ENCODE measurements at regions not wholly inside any gene's neighbourhood (a gene's known extent, or its start where the extent isn't known, plus 50 kb on each side); places are given as distances from the start of the nearest gene placed in this dataset.

DNA sequence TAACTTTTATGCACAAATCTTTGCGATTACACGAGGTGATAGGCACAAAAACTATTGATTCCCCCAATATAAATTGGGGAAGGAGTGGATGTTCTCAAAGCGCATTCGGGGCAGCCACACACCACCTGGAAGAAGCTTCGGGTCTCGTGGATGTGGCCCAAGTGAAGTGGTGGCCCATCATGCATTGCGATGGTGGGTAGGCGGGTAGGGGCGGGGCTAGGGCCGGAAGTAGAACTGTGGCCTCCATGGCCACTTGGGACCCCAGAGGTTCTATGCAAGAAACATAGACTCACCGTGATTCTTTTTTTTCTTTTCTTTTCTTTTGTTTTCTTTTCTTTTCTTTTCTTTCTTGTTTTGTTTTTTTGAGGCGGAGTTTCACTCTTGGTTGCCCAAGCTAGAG, 86.4 kb upstream of the SLC44A1 start:
- Histone ChIP-seq H3F3A (ENCODE audit: insufficient read depth, low read length, poor library complexity, severe bottlenecking) (no peaks in the 10 kb centered on the region), H3K4me2 (ENCODE audit: low read length) (no peak overlapping the region), H3K79me2 (replicated peaks; ENCODE audit: insufficient read depth, low read length) (no peaks in the 10 kb centered on the region), H3K9ac (ENCODE audit: low read length) (no peak overlapping the region), H3K27ac (ENCODE audit: low read length) (no peak overlapping the region), H3K36me3 (ENCODE audit: insufficient read depth, low read length) (no peaks in the 10 kb centered on the region), H2AFZ (ENCODE audit: low read depth, low read length) (no peak overlapping the region), H4K20me1 (ENCODE audit: insufficient read depth) (no peaks in the 10 kb centered on the region), H3K4me3 (ENCODE audit: low read length) (no peak overlapping the region), H3K9me3 (ENCODE audit: low read length) (no peaks in the 10 kb centered on the region), H3K9me2 (ENCODE audit: insufficient read depth, low read length) (no peaks in the 10 kb centered on the region), H3K27me3 (ENCODE audit: insufficient read depth, low read depth, low read length) (no peaks in the 10 kb centered on the region)
- TF ChIP-seq EZH2 (IDR thresholded peaks at IDR 0.05; ENCODE audit: borderline replicate concordance, insufficient read depth, low read length, poor library complexity, severe bottlenecking) (no peak), TAF1 (IDR thresholded peaks at IDR 0.05; ENCODE audit: low read depth) (no peak), POLR2AphosphoS5 (IDR thresholded peaks at IDR 0.05) (no peak), RAD21 (conservative IDR thresholded peaks at IDR 0.05) (no peak), SMC3 (conservative IDR thresholded peaks at IDR 0.05; ENCODE audit: poor library complexity) (no peak), EP300 (conservative IDR thresholded peaks at IDR 0.05; ENCODE audit: poor library complexity, severe bottlenecking) (no peak), MXI1 (conservative IDR thresholded peaks at IDR 0.05; ENCODE audit: poor library complexity, severe bottlenecking) (no peak)
- TF ChIP-seq, protein P1, sequence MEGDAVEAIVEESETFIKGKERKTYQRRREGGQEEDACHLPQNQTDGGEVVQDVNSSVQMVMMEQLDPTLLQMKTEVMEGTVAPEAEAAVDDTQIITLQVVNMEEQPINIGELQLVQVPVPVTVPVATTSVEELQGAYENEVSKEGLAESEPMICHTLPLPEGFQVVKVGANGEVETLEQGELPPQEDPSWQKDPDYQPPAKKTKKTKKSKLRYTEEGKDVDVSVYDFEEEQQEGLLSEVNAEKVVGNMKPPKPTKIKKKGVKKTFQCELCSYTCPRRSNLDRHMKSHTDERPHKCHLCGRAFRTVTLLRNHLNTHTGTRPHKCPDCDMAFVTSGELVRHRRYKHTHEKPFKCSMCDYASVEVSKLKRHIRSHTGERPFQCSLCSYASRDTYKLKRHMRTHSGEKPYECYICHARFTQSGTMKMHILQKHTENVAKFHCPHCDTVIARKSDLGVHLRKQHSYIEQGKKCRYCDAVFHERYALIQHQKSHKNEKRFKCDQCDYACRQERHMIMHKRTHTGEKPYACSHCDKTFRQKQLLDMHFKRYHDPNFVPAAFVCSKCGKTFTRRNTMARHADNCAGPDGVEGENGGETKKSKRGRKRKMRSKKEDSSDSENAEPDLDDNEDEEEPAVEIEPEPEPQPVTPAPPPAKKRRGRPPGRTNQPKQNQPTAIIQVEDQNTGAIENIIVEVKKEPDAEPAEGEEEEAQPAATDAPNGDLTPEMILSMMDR (IDR thresholded peaks at IDR 0.05; ENCODE audit: poor library complexity, severe bottlenecking), result no peak
- TF ChIP-seq, protein P2, sequence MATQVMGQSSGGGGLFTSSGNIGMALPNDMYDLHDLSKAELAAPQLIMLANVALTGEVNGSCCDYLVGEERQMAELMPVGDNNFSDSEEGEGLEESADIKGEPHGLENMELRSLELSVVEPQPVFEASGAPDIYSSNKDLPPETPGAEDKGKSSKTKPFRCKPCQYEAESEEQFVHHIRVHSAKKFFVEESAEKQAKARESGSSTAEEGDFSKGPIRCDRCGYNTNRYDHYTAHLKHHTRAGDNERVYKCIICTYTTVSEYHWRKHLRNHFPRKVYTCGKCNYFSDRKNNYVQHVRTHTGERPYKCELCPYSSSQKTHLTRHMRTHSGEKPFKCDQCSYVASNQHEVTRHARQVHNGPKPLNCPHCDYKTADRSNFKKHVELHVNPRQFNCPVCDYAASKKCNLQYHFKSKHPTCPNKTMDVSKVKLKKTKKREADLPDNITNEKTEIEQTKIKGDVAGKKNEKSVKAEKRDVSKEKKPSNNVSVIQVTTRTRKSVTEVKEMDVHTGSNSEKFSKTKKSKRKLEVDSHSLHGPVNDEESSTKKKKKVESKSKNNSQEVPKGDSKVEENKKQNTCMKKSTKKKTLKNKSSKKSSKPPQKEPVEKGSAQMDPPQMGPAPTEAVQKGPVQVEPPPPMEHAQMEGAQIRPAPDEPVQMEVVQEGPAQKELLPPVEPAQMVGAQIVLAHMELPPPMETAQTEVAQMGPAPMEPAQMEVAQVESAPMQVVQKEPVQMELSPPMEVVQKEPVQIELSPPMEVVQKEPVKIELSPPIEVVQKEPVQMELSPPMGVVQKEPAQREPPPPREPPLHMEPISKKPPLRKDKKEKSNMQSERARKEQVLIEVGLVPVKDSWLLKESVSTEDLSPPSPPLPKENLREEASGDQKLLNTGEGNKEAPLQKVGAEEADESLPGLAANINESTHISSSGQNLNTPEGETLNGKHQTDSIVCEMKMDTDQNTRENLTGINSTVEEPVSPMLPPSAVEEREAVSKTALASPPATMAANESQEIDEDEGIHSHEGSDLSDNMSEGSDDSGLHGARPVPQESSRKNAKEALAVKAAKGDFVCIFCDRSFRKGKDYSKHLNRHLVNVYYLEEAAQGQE (IDR thresholded peaks at IDR 0.05; ENCODE audit: borderline replicate concordance), result no peak

DNA sequence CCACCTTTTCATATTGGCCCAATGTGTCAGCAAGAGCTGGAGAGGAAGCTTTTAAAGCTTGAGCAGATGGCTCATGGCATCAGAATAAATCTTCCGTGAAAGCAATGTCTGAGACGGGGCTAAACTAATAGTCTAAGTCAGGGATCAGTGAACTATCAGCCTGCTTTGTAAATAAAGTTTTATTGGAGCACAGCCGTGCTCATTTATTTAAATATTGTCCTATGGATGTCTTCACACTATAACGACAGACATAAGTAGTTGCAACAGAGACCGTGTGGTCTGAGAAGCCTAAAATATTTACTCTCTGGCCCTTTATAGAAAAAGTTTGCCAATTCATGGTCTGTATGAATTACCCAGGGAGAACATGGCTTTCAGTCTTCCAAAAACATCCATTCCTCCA, 85.6 kb upstream of the SLC44A1 start:
- H3K9me3 ChIP-seq (ENCODE audit: low read length), result no peaks in the 10 kb centered on the region
- TF ChIP-seq SMC3 (conservative IDR thresholded peaks at IDR 0.05; ENCODE audit: poor library complexity) (no peak), EP300 (conservative IDR thresholded peaks at IDR 0.05; ENCODE audit: poor library complexity, severe bottlenecking) (no peak), TAF1 (IDR thresholded peaks at IDR 0.05; ENCODE audit: low read depth) (no peak), EZH2 (IDR thresholded peaks at IDR 0.05; ENCODE audit: borderline replicate concordance, insufficient read depth, low read length, poor library complexity, severe bottlenecking) (no peak), RAD21 (conservative IDR thresholded peaks at IDR 0.05) (no peak), MXI1 (conservative IDR thresholded peaks at IDR 0.05; ENCODE audit: poor library complexity, severe bottlenecking) (no peak), POLR2AphosphoS5 (IDR thresholded peaks at IDR 0.05) (no peak)
- TF ChIP-seq, protein P2 (IDR thresholded peaks at IDR 0.05; ENCODE audit: borderline replicate concordance), result no peak
- TF ChIP-seq, protein P1 (IDR thresholded peaks at IDR 0.05; ENCODE audit: poor library complexity, severe bottlenecking), result no peak
- H3K9me2 ChIP-seq (ENCODE audit: insufficient read depth, low read length), result no peaks in the 10 kb centered on the region

More for the DNA sequence above, 85.6 kb upstream of the SLC44A1 start:
- H3F3A ChIP-seq (ENCODE audit: insufficient read depth, low read length, poor library complexity, severe bottlenecking), result no peaks in the 10 kb centered on the region
- no peaks in the 10 kb centered on the region for H3K79me2 ChIP-seq (replicated peaks; ENCODE audit: insufficient read depth, low read length)
- H3K36me3 ChIP-seq (ENCODE audit: insufficient read depth, low read length), result no peaks in the 10 kb centered on the region
- no peaks in the 10 kb centered on the region for H3K27me3 ChIP-seq (ENCODE audit: insufficient read depth, low read depth, low read length)
- no peak overlapping the region for H3K4me2 ChIP-seq (ENCODE audit: low read length)
- H2AFZ ChIP-seq (ENCODE audit: low read depth, low read length), result no peak overlapping the region
- H3K4me3 ChIP-seq (ENCODE audit: low read length), result no peak overlapping the region
- H3K27ac ChIP-seq (ENCODE audit: low read length), result no peak overlapping the region
- no peak overlapping the region for H3K9ac ChIP-seq (ENCODE audit: low read length)
- H4K20me1 ChIP-seq (ENCODE audit: insufficient read depth), result no peaks in the 10 kb centered on the region
